Lower leg skin (tissue), 3 donors: ENCODE measurements at regions not wholly inside any gene's neighbourhood (a gene's known extent, or its start where the extent isn't known, plus 50 kb on each side); places are given as distances from the start of the nearest gene placed in this dataset.

Experiments
- POLR2A ChIP-seq, 2 donors: fragments of 450-650 bp; IDR thresholded peaks; one replicate each; pipeline ENCODE4 v1.6.1; 2016 to 2017; ENCODE audit warnings: antibody characterized with exemption in 2 of 2, mild to moderate bottlenecking in 1 of 2, moderate library complexity in 1 of 2
- TF ChIP-seq, protein P1 (sequence below), 3 donors: fragments of 450-650 bp; IDR thresholded peaks; one replicate each; pipeline ENCODE4 v1.5.1; 2016; ENCODE audit warnings: antibody characterized with exemption in 3 of 3, mild to moderate bottlenecking in 3 of 3, moderate library complexity in 2 of 3

GRCh38 chr5:82416512-82416911, 138.4 kb upstream of the RPS23 start:
- TF ChIP-seq POLR2A (IDR thresholded peaks at IDR 0.05) = no peak
- TF ChIP-seq, protein P1, sequence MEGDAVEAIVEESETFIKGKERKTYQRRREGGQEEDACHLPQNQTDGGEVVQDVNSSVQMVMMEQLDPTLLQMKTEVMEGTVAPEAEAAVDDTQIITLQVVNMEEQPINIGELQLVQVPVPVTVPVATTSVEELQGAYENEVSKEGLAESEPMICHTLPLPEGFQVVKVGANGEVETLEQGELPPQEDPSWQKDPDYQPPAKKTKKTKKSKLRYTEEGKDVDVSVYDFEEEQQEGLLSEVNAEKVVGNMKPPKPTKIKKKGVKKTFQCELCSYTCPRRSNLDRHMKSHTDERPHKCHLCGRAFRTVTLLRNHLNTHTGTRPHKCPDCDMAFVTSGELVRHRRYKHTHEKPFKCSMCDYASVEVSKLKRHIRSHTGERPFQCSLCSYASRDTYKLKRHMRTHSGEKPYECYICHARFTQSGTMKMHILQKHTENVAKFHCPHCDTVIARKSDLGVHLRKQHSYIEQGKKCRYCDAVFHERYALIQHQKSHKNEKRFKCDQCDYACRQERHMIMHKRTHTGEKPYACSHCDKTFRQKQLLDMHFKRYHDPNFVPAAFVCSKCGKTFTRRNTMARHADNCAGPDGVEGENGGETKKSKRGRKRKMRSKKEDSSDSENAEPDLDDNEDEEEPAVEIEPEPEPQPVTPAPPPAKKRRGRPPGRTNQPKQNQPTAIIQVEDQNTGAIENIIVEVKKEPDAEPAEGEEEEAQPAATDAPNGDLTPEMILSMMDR (IDR thresholded peaks at IDR 0.05) = no peak
